Rectal smooth muscle tissue (tissue), 1 donor: ENCODE measurements at regions not wholly inside any gene's neighbourhood (a gene's known extent, or its start where the extent isn't known, plus 50 kb on each side); places are given as distances from the start of the nearest gene placed in this dataset.

Experiments
- H3K27ac ChIP-seq: one replicate; pipeline ENCODE4 v1.7.0; 2013; ENCODE audit warnings: low read depth, low read length, inconsistent platforms
- H3K27me3 ChIP-seq: one replicate; pipeline ENCODE4 v1.7.0; 2013; ENCODE audit warnings: low read length; ENCODE audit not compliant: control insufficient read depth, insufficient read depth
- H3K36me3 ChIP-seq: one replicate; pipeline ENCODE4 v1.7.0; 2013; ENCODE audit warnings: low read length; ENCODE audit not compliant: control insufficient read depth, insufficient read depth
- H3K4me1 ChIP-seq: one replicate; pipeline ENCODE4 v1.7.0; 2013; ENCODE audit warnings: low read length; ENCODE audit not compliant: control insufficient read depth, insufficient read depth
- H3K4me3 ChIP-seq: one replicate; pipeline ENCODE4 v1.7.0; 2013; ENCODE audit warnings: low read length
- H3K9ac ChIP-seq: one replicate; pipeline ENCODE4 v1.7.0; 2013; ENCODE audit warnings: low read length

GRCh38 chr21:27024301-27024700, 57.4 kb upstream of the ADAMTS5 start:
- Histone ChIP-seq H3K4me1 (no peaks in the 10 kb centered on the region), H3K27me3 (no peaks in the 10 kb centered on the region), H3K9ac (no peak overlapping the region), H3K36me3 (no peaks in the 10 kb centered on the region), H3K4me3 (no peak overlapping the region), H3K27ac (no peak overlapping the region)

- Histone ChIP-seq H3K4me3 (no peak overlapping the region), H3K9ac (no peak overlapping the region), H3K27me3 (no peaks in the 10 kb centered on the region), H3K36me3 (no peaks in the 10 kb centered on the region), H3K27ac (no peak overlapping the region), H3K4me1 (no peaks in the 10 kb centered on the region)
Measured at GRCh38 chr21:27023186-27023585, 56.3 kb upstream of the ADAMTS5 start.

GRCh38 chr21:27021801-27022200, 54.9 kb upstream of the ADAMTS5 start:
- no peaks in the 10 kb centered on the region for H3K27me3 ChIP-seq
- no peaks in the 10 kb centered on the region for H3K4me1 ChIP-seq
- H3K27ac ChIP-seq: no peak overlapping the region
- no peaks in the 10 kb centered on the region for H3K36me3 ChIP-seq
- H3K4me3 ChIP-seq: no peak overlapping the region
- no peak overlapping the region for H3K9ac ChIP-seq

- H3K27me3 ChIP-seq: no peaks in the 10 kb centered on the region
- H3K27ac ChIP-seq: no peak overlapping the region
- H3K4me3 ChIP-seq: no peak overlapping the region
- H3K4me1 ChIP-seq: no peaks in the 10 kb centered on the region
- no peak overlapping the region for H3K9ac ChIP-seq
- no peaks in the 10 kb centered on the region for H3K36me3 ChIP-seq
Measured at GRCh38 chr21:27021046-27021445, 54.2 kb upstream of the ADAMTS5 start.

GRCh38 chr21:27017246-27017645, 50.4 kb upstream of the ADAMTS5 start:
- H3K4me3 ChIP-seq: no peak overlapping the region
- H3K36me3 ChIP-seq: no peaks in the 10 kb centered on the region
- no peak overlapping the region for H3K27ac ChIP-seq
- no peaks in the 10 kb centered on the region for H3K27me3 ChIP-seq
- H3K9ac ChIP-seq: no peak overlapping the region
- no peaks in the 10 kb centered on the region for H3K4me1 ChIP-seq
